PFSK-1 (cell line): ENCODE measurements at regions not wholly inside any gene's neighbourhood (a gene's known extent, or its start where the extent isn't known, plus 50 kb on each side); places are given as distances from the start of the nearest gene placed in this dataset.

ENCODE experiments used
- FOXP2 ChIP-seq: optimal IDR thresholded peaks from 2 replicates; pipeline ENCODE3; 2011; ENCODE audit warnings: borderline replicate concordance, control low read depth, inconsistent platforms; ENCODE audit not compliant: insufficient read depth; ENCODE audit errors: extremely low read length, extremely low read depth
- POLR2AphosphoS5 ChIP-seq: IDR thresholded peaks from 2 replicates; pipeline ENCODE4 v1.6.1; 2012; ENCODE audit warnings: low read depth, mild to moderate bottlenecking, control low read depth, low read length, moderate library complexity
- REST ChIP-seq, 2 experiments: IDR thresholded peaks; 2 replicates each; pipeline versions ENCODE4 v1.6.1 to v1.8.0; 2011 to 2012; ENCODE audit warnings: low read depth in 2 of 2, low read length in 2 of 2, control low read depth in 1 of 2, inconsistent platforms in 1 of 2, mild to moderate bottlenecking in 1 of 2, moderate library complexity in 1 of 2; ENCODE audit not compliant: insufficient read depth in 1 of 2
- SIN3A ChIP-seq: IDR thresholded peaks from 2 replicates; pipeline ENCODE4 v1.6.1; 2012; ENCODE audit warnings: mild to moderate bottlenecking, low read length, moderate library complexity, borderline replicate concordance; ENCODE audit not compliant: insufficient read depth
- TAF1 ChIP-seq: IDR thresholded peaks from 2 replicates; pipeline ENCODE4 v1.6.1; 2012; ENCODE audit warnings: low read length, control low read depth, borderline replicate concordance; ENCODE audit not compliant: insufficient read depth

DNA sequence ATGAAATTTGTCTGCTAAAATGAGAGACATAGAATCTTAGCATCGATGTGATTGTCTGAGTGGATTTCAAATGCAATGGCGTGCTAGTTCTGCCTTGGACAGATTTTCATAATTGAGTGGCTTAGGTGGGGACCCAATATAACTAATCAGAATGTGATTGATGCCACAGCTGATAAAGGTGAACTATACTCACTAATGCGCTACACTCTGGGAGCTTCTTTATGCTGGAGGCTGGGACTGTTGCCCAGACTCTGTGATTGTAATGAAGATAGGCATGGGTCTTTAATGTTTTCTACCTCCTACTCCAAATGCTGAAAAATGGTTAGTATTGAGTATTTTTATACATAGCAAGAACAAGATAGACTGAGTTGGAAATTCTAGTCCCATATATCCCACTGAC, 339.5 kb upstream of the SLC39A10 start:
- TF ChIP-seq TAF1 (no peak), POLR2AphosphoS5 (no peak), REST (IDR thresholded peaks at IDR 0.05; ENCODE audit: insufficient read depth in 1 of 2, low read depth in 2 of 2, low read length in 2 of 2) (no peak), FOXP2 (no peak), SIN3A (no peak)

- no peak for TF ChIP-seq TAF1
- no peak for TF ChIP-seq SIN3A
- no peak for TF ChIP-seq REST (IDR thresholded peaks at IDR 0.05; ENCODE audit: insufficient read depth in 1 of 2, low read depth in 2 of 2, low read length in 2 of 2)
- no peak for TF ChIP-seq POLR2AphosphoS5
- TF ChIP-seq FOXP2: no peak
These were observed 340.5 kb upstream of the SLC39A10 start for GRCh38 chr2:195316486-195316885.

GRCh38 chr2:195313962-195314361, 343.1 kb upstream of the SLC39A10 start:
- TF ChIP-seq FOXP2: no peak
- no peak for TF ChIP-seq POLR2AphosphoS5
- no peak for TF ChIP-seq REST (IDR thresholded peaks at IDR 0.05; ENCODE audit: insufficient read depth in 1 of 2, low read depth in 2 of 2, low read length in 2 of 2)
- no peak for TF ChIP-seq TAF1
- TF ChIP-seq SIN3A: no peak

DNA sequence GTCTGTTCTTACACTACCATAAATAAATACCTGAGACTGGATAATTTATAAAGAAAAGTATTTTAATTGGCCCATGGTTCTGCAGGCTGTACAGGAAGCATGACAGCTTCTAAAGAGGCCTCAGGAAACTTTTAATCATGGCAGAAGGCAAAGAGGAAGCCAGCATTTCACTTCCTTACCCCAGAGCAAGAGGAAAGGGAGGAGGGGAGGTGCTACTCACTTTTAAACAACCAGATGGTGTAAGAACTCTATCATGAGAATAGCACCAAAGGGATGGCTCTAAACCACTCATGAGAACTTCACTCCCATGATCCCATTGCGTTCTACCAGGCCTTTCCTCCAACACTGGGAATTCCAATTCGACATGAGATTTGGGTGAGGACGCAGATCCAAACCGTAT, 344.4 kb upstream of the SLC39A10 start:
- TF ChIP-seq REST (IDR thresholded peaks at IDR 0.05; ENCODE audit: insufficient read depth in 1 of 2, low read depth in 2 of 2, low read length in 2 of 2) (no peak), TAF1 (no peak), POLR2AphosphoS5 (no peak), FOXP2 (no peak), SIN3A (no peak)

GRCh38 chr2:195308163-195308562, 348.9 kb upstream of the SLC39A10 start:
- TF ChIP-seq TAF1 (no peak), SIN3A (no peak), FOXP2 (no peak), REST (IDR thresholded peaks at IDR 0.05; ENCODE audit: insufficient read depth in 1 of 2, low read depth in 2 of 2, low read length in 2 of 2) (no peak), POLR2AphosphoS5 (no peak)
